HUES64 (cell line): ENCODE measurements at regions not wholly inside any gene's neighbourhood (a gene's known extent, or its start where the extent isn't known, plus 50 kb on each side); places are given as distances from the start of the nearest gene placed in this dataset.
"Not testable (repeated sequence)": the region's sequence is repeated elsewhere in the genome, so short reads cannot be mapped to it uniquely, and the experiment has no call there.

ENCODE experiments used
- H3K27ac ChIP-seq: 2 replicates; pipeline ENCODE4 v1.7.0; 2013; ENCODE audit warnings: low read depth, low read length, inconsistent platforms
- H3K27me3 ChIP-seq: 2 replicates; pipeline ENCODE4 v1.6.1; 2013; ENCODE audit warnings: mild to moderate bottlenecking, low read length; ENCODE audit not compliant: insufficient read depth
- H3K36me3 ChIP-seq: 2 replicates; pipeline ENCODE4 v1.6.1; 2013; ENCODE audit warnings: mild to moderate bottlenecking, low read length; ENCODE audit not compliant: insufficient read depth
- H3K4me1 ChIP-seq: 2 replicates; pipeline ENCODE4 v1.6.1; 2013; ENCODE audit warnings: mild to moderate bottlenecking, low read length, moderate library complexity; ENCODE audit not compliant: insufficient read depth
- H3K4me3 ChIP-seq: 2 replicates; pipeline ENCODE4 v1.5.1; 2013; ENCODE audit warnings: mild to moderate bottlenecking, low read length, moderate library complexity
- H3K9ac ChIP-seq: 2 replicates; pipeline ENCODE4 v1.6.1; 2013; ENCODE audit warnings: mild to moderate bottlenecking, low read depth, low read length
- H3K9me3 ChIP-seq: 2 replicates; pipeline ENCODE4 v1.6.1; 2013; ENCODE audit warnings: low read depth, low read length; ENCODE audit not compliant: insufficient read depth
- WGBS: fragments of 150-250, 120-280 bp; methylation state at CpG from one replicate; pipeline ENCODE4 v1.1.7; 2013; ENCODE audit warnings: missing lambda C conversion rate; 5-methylcytosine and 5-hydroxymethylcytosine counted together

DNA sequence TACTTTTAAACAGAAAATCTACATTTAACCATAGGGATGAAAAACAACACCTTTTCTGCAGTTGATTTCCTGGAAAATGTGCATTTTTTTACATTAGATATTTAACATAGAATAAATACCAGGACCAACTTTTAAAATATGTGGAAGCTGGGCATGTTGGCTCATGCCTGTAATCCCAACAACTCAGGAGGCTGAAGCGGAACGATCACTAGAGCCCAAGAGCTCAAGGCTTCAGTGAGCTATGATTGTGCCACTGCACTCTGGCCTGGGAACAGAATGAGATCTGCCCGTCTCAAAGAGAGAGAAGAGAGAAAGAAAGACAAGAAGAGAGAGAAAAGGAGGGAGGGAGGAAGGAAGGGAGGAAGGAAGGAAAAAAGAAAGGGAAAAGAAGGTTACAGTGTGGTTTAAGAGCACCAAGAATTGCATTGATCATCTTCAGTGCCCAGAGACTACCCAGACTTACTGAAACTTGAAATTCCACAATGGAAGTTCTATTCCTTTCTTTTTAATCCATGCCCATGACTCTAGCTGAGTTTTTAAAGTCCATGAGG, 189.4 kb upstream of the ARID1B start:
- Histone ChIP-seq H3K4me3 (no peak overlapping the region), H3K36me3 (no peaks in the 10 kb centered on the region), H3K9ac (no peak overlapping the region), H3K4me1 (peaks cover 4% of the 10 kb centered on the region; the same call in 1 of the 2 replicates), H3K9me3 (no peaks in the 10 kb centered on the region), H3K27me3 (no peaks in the 10 kb centered on the region), H3K27ac (no peak overlapping the region)
- WGBS = 90% methylated on average over 3 of the region's 3 CpGs

DNA sequence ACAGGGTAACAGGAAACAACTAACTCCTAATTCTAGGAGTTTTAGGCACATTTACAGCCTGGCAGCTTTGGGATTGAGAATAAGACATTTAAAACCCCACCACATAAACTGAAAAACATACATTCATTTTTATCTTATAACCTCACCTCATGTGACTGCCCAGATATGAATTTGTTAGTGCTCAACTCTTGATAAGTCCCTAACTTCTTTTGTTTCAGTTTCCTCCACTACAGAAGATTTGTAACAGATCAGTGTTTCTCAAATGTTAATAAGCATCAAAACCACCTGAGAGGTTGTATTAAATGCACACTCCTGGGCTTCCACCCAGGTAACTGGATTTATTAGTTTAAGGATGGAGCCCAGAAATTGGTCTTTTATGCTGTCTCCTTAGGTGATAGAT, 190.1 kb upstream of the ARID1B start:
- H3K36me3 ChIP-seq = no peaks in the 10 kb centered on the region
- peaks cover 4% of the 10 kb centered on the region; the same call in 1 of the 2 replicates for H3K4me1 ChIP-seq
- no peak overlapping the region for H3K27ac ChIP-seq
- no peaks in the 10 kb centered on the region for H3K9me3 ChIP-seq
- no peak overlapping the region for H3K4me3 ChIP-seq
- H3K9ac ChIP-seq = no peak overlapping the region
- H3K27me3 ChIP-seq = no peaks in the 10 kb centered on the region

DNA sequence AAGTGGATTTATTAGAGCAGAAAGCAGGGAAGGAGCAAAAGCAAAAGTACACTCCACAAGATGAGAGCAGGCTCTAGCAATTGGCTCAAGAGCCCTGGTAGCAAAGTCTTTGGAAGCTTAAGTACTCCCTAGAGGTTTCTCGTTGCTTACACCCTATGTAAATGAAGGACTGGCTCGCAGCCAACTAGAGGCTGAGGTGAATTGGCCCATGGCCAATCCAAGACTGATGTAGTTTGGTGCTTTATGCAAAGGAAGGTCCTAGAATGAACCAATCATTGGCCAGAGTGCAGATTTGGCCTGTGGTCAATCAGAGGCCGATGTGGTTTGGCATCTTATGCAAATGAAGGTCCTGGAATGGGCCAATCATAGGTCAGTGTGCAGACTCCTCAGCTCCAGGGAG, 191.3 kb upstream of the ARID1B start:
- 77% methylated on average over 3 of the region's 3 CpGs for WGBS
- no peak overlapping the region for H3K27ac ChIP-seq
- peaks cover 4% of the 10 kb centered on the region; the same call in 1 of the 2 replicates for H3K4me1 ChIP-seq
- no peak overlapping the region for H3K9ac ChIP-seq
- H3K4me3 ChIP-seq = no peak overlapping the region
- no peaks in the 10 kb centered on the region for H3K36me3 ChIP-seq
- no peaks in the 10 kb centered on the region for H3K9me3 ChIP-seq
- H3K27me3 ChIP-seq = no peaks in the 10 kb centered on the region

DNA sequence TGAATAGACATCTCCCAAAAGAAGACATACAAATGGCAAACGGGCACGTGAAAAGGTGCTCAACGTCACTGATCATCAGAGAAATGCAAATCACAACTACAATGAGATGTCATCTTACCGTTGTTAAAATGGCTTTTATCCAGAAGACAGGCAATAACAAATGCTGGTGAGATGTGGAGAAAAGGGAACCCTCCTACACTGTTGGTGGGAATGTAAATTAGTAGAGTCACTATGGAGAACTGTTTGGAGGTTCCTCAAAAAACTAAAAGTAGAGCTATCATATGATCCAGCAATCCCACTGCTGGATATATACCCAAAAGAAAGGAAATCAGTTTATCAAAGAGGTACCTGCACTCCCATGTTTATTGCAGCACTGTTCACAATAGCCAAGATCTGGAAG, 193.1 kb upstream of the ARID1B start:
- H3K27me3 ChIP-seq, H3K4me3 ChIP-seq, H3K36me3 ChIP-seq, H3K9ac ChIP-seq, H3K4me1 ChIP-seq, H3K9me3 ChIP-seq, H3K27ac ChIP-seq: not testable (repeated sequence)
- WGBS = 69% methylated on average over 4 of the region's 4 CpGs

DNA sequence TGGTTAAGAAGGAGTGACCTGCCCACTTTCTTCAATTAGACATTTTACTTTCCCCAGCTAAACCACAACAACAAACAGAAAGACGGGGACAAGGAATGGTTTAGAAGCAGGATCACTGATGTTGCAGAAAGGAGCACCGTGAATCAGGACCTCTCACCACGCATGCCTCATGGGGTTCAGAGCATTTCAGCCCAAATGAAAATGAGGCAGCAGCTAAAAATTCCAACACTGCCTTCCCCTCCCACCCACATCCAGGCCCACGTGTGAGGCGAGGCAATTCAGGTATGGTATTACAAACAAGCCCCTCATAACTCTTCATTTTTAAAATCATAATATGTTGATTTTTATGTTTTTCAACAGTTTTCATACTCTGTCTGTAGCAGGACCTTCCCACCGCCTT, 194.1 kb upstream of the ARID1B start:
- Histone ChIP-seq H3K36me3 (no peaks in the 10 kb centered on the region), H3K27me3 (no peaks in the 10 kb centered on the region), H3K4me3 (no peak overlapping the region), H3K27ac (no peak overlapping the region), H3K9ac (no peak overlapping the region), H3K9me3 (peaks cover 7% of the 10 kb centered on the region), H3K4me1 (peaks cover 4% of the 10 kb centered on the region; the same call in 1 of the 2 replicates)
- 87% methylated on average over 5 of the region's 6 CpGs for WGBS

DNA sequence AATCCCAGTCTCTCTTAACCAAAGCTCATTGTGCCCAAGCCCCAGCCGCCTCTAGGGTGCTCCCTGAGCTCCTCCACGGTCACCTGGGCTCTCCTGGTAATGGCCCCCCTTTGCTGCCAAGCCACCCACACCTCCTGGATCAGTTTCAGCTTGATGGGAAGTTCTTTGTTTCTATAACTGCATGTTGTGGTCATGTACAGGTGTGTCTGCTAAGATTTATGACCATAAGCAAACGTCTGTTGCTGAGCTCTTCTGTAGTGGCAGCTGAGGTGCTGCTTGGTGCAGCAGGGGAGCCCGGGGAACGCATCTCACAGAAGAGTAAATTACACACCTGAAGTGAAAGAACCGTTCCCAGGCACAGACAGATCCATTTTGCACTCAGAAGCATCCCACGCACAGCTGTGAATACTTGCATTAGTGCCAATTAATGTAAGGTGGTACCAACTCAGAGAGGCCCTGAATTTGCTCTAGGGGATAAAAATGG, 194.6 kb upstream of the ARID1B start:
- Histone ChIP-seq H3K4me1 (peaks cover 4% of the 10 kb centered on the region; the same call in 1 of the 2 replicates), H3K4me3 (no peak overlapping the region), H3K36me3 (no peaks in the 10 kb centered on the region), H3K27me3 (no peaks in the 10 kb centered on the region), H3K27ac (no peak overlapping the region), H3K9ac (no peak overlapping the region), H3K9me3 (peaks cover 12% of the 10 kb centered on the region)
- WGBS = 94% methylated on average over 7 of the region's 7 CpGs

DNA sequence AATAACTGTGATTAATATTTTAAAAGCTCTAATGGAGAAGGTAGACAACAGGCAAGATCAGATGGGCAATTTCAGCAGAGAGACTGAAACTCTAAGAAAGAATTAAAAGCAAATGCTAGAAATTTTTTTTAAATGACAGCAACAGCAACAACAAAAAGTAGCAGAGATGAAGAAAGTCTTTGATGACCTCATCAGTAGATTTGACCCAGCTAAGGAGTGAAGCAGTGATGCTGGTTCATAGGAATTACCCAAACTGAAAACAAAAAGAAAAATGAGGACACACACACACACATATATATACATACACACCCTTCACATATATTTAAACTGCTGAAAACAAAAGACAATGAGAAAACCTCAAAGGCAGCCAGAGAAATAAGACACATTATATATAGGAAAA, 197.6 kb upstream of the ARID1B start:
- Histone ChIP-seq H3K4me3 (no peak overlapping the region), H3K9ac (no peak overlapping the region), H3K9me3 (peaks cover 21% of the 10 kb centered on the region), H3K4me1 (no peaks in the 10 kb centered on the region), H3K27ac (no peak overlapping the region), H3K36me3 (no peaks in the 10 kb centered on the region), H3K27me3 (no peaks in the 10 kb centered on the region)

DNA sequence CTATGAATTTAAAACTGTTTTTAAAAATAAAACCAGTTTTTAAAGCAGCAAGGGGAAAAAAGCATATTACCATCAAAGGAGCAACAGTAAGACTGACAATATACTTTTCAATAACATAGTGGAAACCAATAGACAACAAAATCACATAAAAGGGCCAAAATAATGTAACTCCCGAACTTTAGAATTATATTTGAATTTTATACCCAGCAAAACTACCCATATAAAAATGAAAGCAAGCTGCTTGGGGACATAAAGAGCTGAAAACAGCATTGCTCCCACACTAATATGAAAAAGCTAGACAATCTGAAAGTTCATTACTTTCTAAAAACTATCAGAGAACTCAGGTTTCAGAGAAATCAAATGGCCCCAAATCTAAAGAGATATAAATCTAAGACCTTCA, 199.4 kb upstream of the ARID1B start:
- 93% methylated on average over 1 of the region's 1 CpG for WGBS
- H3K27ac ChIP-seq = no peak overlapping the region
- no peak overlapping the region for H3K9ac ChIP-seq
- no peaks in the 10 kb centered on the region for H3K4me1 ChIP-seq
- H3K27me3 ChIP-seq = no peaks in the 10 kb centered on the region
- H3K9me3 ChIP-seq = peaks cover 21% of the 10 kb centered on the region
- no peak overlapping the region for H3K4me3 ChIP-seq
- no peaks in the 10 kb centered on the region for H3K36me3 ChIP-seq

DNA sequence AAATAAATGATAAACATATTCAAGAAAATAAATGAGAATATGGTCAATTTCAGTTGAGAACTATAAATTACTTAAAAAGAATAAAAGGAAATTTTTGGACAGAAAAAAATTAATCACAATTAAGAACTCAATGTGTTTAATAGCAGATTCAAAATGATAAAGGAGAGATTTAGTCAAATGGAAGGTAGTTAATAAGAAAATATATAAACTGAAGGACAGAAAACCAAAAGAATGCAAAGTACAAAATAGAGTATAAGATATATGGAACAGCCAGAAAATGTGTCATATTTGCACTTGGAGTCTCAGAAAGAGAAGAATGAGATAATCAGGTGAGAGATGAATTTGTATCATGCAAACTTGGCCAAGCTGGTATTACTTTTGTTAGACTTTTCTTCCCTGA, 201.8 kb upstream of the ARID1B start:
- peaks cover 21% of the 10 kb centered on the region for H3K9me3 ChIP-seq

DNA sequence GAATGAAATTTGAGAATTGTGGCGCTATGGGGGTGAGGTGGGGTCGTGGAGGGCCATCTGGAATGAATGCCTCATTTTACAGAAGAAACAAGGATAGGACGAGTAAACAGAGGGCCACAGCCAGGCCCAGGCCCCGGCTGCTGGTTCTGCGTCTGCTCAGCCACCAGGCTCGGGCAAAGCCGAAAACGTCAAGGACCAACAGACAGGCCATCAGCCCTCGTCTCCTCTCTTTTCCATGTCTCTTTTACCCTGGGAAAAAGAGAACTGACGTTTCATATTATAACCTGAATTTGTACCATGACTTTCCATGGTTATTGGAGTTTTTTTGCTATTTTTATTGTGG, 212.4 kb upstream of the ARID1B start:
- no peaks in the 10 kb centered on the region for H3K36me3 ChIP-seq
- no peak overlapping the region for H3K9ac ChIP-seq
- WGBS = 83% methylated on average over 9 of the region's 10 CpGs
- H3K4me3 ChIP-seq = no peak overlapping the region
- 0 out of 2 replicates have a peak, but pooled peaks cover 6% of the 10 kb centered on the region for H3K9me3 ChIP-seq
- H3K4me1 ChIP-seq = no peaks in the 10 kb centered on the region
- H3K27me3 ChIP-seq = no peaks in the 10 kb centered on the region
- no peak overlapping the region for H3K27ac ChIP-seq

More for the DNA sequence above, 201.8 kb upstream of the ARID1B start:
- no peaks in the 10 kb centered on the region for H3K36me3 ChIP-seq
- no peaks in the 10 kb centered on the region for H3K27me3 ChIP-seq
- H3K27ac ChIP-seq = no peak overlapping the region
- H3K9ac ChIP-seq = no peak overlapping the region
- no peaks in the 10 kb centered on the region for H3K4me1 ChIP-seq
- no peak overlapping the region for H3K4me3 ChIP-seq

DNA sequence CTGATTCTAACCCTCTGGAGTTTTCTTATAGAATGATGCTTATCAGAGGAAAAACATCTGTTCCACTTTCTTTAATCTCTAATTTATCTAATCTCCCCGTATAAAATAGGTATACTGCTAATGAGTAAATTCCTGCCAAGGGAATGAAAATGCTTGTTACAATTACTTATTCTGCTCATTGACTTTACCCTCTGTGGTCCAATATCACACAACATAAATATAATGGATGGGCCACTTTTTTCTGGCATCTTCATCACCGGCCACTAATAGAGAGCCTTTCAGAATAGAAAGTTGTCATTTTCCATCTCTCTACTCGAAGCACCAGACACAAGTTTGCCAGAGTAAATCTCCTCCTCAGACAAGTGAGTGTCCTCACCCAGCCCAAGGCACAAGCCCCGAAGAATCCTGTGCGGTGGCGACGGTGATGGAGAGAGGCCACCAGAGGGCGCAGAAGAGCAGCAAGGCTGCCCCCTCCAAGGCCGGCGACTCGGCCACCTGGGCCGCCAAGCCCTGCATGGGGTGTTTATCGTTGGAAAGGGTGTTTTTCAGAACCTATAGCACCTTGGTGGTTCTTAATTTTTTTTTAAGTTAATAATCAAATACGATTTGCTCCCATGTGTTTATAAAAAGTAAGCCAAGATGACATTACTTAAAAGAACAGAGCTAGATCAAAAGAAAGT, 212.9 kb upstream of the ARID1B start:
- Histone ChIP-seq H3K9ac (no peak overlapping the region), H3K36me3 (no peaks in the 10 kb centered on the region), H3K27me3 (no peaks in the 10 kb centered on the region), H3K9me3 (0 out of 2 replicates have a peak, but pooled peaks cover 6% of the 10 kb centered on the region), H3K27ac (no peak overlapping the region), H3K4me1 (no peaks in the 10 kb centered on the region), H3K4me3 (no peak overlapping the region)
- 17% methylated on average over 14 of the region's 14 CpGs for WGBS

DNA sequence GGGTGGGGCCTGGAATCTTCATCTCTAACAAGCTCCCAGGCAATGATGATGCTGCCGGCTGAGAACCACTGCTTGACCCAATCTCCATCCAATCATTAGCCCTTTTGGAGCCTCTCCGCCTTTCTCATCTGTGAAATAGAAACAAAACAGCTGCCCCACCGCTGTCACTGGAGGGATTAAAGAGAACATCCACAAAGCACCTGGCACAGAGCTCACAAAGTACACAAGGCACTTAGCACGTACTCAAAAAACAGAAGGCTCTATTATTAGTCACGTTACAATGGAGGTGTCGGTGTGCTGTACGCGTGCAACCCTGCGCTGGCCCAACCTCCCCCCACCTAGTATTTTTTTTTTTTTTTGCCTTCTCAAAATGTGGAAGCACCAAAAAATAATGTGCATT, 213.5 kb upstream of the ARID1B start:
- Histone ChIP-seq H3K27ac (no peak overlapping the region), H3K36me3 (no peaks in the 10 kb centered on the region), H3K9ac (no peak overlapping the region), H3K4me1 (no peaks in the 10 kb centered on the region), H3K9me3 (0 out of 2 replicates have a peak, but pooled peaks cover 6% of the 10 kb centered on the region), H3K4me3 (no peak overlapping the region), H3K27me3 (no peaks in the 10 kb centered on the region)
- WGBS = 90% methylated on average over 9 of the region's 9 CpGs
